GM18520 (cell line): ENCODE measurements at regions not wholly inside any gene's neighbourhood (a gene's known extent, or its start where the extent isn't known, plus 50 kb on each side); places are given as distances from the start of the nearest gene placed in this dataset.
A peak's percentile ranks its signal among the peaks of the same experiment; 100 is the strongest.

Experiments
- ATAC-seq: cut with Tn5 transposase; IDR thresholded peaks from one replicate; pipeline ENCODE4 v1.9.1; 2021; ENCODE audit not compliant: unreplicated experiment

- no peak for ATAC-seq
These were observed 192.7 kb upstream of the ATP2B1 start for GRCh38 chr12:89901319-89901718.

- ATAC-seq: no peak
These were observed 191.0 kb upstream of the ATP2B1 start for GRCh38 chr12:89899651-89900050.

DNA sequence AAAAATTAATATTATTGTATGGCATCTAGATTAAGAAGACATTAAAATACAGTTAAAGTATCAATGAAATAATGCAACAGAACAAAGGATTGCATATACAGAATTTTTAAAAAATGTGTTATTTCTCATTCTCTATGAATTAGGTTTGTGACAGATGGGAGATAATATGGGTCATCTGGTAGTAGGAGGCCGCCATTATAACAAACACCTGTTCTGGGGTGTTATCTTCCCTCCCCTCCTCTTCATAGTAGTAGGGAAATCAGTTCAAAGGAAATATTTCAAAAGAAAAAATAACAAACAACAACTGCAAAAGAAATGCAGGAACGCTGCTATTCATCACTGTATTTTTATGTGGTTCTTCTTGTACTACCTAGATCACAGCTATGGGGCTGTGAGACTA is 187.0 kb upstream of the ATP2B1 start:
- no peak for ATAC-seq

- ATAC-seq: no peak
These were observed 186.5 kb upstream of the ATP2B1 start for GRCh38 chr12:89895101-89895500.

DNA sequence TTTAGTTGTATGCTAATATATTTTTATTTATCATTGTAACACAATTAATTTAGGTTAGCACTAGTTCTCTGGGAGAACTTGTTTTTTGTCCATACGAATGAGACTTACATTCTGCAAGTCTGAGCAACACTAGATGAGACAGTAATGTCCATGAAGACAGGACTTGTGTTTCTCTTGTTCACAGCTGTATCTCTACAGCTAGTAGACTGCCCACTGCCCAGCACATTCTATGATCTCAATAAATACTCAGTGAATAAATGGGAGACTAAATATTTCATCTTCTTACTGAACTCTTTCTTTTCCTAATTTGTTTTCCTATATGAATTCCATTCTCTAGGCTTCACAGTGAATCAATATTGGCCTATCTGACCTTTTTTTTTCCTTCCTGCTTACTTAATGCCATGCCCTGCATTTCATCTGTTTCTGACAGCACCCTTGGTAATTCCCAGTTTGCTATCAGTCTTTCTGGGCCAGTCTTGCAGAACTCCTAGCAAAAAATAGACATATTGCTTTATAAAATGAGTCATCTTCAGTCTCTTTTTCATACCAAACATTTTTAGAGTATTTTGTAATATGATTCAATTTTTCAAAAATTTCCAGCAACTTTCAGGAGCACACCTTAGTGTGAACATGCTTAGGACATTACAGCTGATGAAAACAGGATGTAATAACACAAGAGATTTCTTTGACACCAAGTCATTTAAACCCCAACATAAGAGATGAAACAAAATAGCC is 185.5 kb upstream of the ATP2B1 start:
- ATAC-seq: no peak

GRCh38 chr12:89892436-89892835 is 183.8 kb upstream of the ATP2B1 start:
- no peak for ATAC-seq

- ATAC-seq: no peak
These were observed 183.3 kb upstream of the ATP2B1 start for GRCh38 chr12:89891933-89892332.

GRCh38 chr12:89890161-89890560 is 181.5 kb upstream of the ATP2B1 start:
- no peak for ATAC-seq

GRCh38 chr12:89889062-89889461 is 180.4 kb upstream of the ATP2B1 start:
- ATAC-seq: no peak

DNA sequence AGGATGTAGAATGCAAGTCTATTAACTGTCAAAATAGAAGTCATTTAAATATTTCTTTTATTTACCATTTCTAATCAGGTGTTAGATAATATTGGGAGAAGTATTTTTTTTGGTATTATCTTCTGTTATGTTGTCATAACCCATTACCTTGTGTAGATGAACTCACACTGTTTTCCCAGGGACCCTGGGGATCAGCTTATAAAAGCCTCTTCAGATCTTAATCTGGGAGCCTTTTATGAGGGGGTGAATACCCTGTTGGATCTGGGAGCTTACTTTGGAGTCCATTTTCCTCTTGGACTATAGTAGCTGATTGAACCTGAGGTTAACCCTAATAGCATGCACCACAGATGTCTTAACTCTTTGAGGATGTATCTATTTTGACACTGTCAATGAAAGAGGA is 176.3 kb upstream of the ATP2B1 start:
- no peak for ATAC-seq

- no peak for ATAC-seq
These were observed 175.8 kb upstream of the ATP2B1 start for GRCh38 chr12:89884416-89884898.

DNA sequence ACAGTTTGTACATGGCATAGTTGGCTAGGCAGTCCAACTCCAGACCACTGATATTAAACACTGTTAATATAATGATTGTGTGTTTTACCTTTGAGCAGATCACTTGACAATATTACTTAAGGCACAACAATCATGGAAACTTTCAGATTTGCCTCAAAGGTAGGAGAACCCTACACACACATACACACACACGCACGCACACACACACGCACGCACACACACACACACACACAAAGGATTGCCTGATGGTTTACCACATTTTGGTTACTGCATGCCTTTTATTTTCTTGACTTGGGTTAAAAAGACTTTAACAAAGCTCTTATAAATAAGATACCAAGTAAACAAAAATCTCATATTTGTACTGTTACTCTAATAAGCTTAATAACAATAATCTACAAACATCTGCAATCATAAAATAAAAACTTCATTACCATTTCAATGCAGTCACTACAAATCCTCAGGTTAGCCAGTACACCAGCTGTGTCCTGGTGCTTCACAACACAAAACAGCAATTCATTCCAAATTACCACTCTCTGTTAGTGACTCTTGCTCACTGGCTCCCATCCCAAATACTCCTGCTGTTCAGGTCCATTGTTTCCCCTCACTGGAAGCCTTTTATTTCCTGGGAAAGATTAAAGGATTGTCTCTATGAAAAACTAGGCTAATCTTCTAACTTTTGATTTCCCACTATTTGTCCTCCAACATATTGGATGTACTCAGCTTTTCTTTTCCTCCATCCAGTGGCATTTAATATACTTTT is 175.2 kb upstream of the ATP2B1 start:
- no peak for ATAC-seq

DNA sequence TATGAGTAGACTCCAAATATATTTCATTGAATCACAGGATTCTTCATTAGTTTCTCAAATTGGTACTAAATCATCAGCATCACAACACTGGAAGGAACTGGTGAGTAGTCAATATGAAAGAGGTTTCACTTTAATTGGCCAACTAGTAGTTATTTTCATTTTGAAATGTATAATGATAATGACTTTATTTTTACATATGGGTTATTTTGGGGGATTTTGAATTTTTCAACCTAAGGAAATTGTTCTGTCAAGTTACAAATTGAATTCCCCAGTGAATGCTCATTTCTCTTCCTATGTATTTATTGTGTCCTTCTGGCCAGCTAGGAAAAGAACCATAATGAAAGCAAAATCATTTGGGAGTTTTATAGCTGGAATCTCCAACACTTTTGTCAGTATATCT is 174.2 kb upstream of the ATP2B1 start:
- no peak for ATAC-seq

DNA sequence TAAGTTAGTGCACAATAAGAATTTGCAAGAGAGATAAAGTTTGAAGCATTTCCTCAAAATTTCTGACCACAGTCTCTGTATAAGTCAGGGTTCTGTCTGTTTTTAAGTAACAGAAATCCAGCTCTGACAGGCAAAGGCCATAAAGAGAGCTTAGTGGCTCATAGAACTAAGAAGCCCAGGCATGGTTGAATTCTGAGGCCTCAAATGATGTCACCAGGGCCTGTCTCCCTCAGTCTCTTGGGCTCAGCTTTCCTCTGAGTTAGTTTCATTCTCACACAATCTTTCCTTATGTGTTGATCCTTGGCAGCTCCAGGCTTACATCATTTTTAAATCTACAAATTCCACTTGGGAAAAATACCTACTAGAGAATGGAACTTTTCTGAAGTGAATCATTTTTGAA is 173.4 kb upstream of the ATP2B1 start:
- peak; percentile 22 for ATAC-seq

- ATAC-seq: peak; percentile 91
These were observed 172.2 kb upstream of the ATP2B1 start for GRCh38 chr12:89880690-89881350.

DNA sequence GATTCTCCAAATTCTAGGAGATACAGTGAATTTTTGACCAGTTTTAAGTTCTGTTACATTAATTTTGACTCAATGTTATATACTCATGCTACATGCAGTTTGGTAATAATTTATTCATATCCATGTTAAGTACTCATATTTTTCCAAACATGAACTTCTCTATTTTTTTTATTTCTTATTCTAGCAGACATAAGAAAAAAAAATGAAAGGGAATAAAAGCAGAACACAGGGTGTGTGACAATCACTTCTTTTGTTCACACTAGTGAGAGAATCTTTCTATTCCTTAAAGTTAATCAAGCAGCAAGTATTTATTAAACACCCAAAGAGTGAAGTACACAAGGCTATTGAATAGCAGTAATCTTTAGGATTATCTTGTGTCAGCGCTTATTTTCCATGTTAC is 171.1 kb upstream of the ATP2B1 start:
- no peak for ATAC-seq

- no peak for ATAC-seq
These were observed 170.3 kb upstream of the ATP2B1 start for GRCh38 chr12:89878950-89879349.

DNA sequence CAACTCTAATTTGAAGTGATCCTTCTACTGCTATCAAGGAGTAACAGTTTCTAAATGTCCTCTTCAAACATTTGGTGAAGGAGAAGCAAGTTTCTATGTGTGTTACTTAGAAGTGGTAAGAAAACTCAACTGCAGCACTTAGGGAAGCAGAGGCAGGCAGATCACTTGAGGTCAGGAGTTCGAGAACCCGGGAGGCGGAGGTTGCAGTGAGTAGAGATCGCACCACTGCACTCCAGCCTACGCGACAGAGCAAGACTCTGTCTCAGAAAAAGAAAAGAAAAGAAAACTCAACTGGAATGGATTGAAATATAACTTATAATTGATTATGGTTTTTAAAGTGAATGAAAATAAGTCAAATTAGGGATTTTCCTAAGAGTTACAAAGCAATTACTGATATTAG is 169.7 kb upstream of the ATP2B1 start:
- ATAC-seq: no peak

- no peak for ATAC-seq
These were observed 169.0 kb upstream of the ATP2B1 start for GRCh38 chr12:89877671-89878070.

GRCh38 chr12:89877136-89877535 is 168.5 kb upstream of the ATP2B1 start:
- ATAC-seq: no peak

- no peak for ATAC-seq
These were observed 167.2 kb upstream of the ATP2B1 start for GRCh38 chr12:89875809-89876208.

DNA sequence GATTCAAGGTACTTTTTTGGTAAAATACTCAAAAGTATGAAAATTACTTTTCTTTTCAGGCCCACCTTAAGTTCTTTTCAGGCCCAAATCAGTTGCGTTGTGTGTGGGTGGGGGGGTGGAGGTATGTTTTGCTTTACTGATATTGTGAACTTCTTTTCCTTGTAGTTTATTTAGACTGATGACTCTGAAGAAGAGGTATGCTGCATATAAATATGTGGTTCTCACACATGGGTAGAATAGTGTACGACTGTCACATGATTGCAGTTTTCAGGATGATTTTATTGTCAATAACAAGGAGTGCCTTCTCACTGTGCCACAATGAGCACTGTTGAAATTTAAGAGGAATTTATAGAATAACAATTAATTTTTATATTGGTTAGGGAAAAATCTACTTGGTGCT is 166.6 kb upstream of the ATP2B1 start:
- ATAC-seq: no peak
